GM10266 (cell line): ENCODE measurements at regions not wholly inside any gene's neighbourhood (a gene's known extent, or its start where the extent isn't known, plus 50 kb on each side); places are given as distances from the start of the nearest gene placed in this dataset.

ENCODE experiments used
- DNase-seq: peaks from one replicate; pipeline ENCODE4 v3.0.0; 2012; ENCODE audit errors: extremely low spot score
- CTCF ChIP-seq: IDR thresholded peaks from 2 replicates; pipeline ENCODE4 v1.5.1; 2012; ENCODE audit warnings: mild to moderate bottlenecking, low read depth; ENCODE audit not compliant: control insufficient read depth, insufficient read depth; ENCODE audit errors: missing control alignments

- DNase-seq = no peak
- no peak for TF ChIP-seq CTCF
Observed at GRCh38 chr3:7865611-7866010, 636.0 kb upstream of the LMCD1 start.

- no peak for TF ChIP-seq CTCF
- no peak for DNase-seq
Observed at GRCh38 chr3:7867587-7867986, 634.0 kb upstream of the LMCD1 start.

- no peak for TF ChIP-seq CTCF
- no peak for DNase-seq
Observed at GRCh38 chr3:7871003-7871560, 630.5 kb upstream of the LMCD1 start.

- TF ChIP-seq CTCF = no peak
- no peak for DNase-seq
Observed at GRCh38 chr3:7874116-7874515, 627.5 kb upstream of the LMCD1 start.

- no peak for DNase-seq
Observed at GRCh38 chr3:7875925-7876324, 625.7 kb upstream of the LMCD1 start.

GRCh38 chr3:7876741-7877297 is 624.8 kb upstream of the LMCD1 start:
- no peak for DNase-seq
- no peak for TF ChIP-seq CTCF

More at GRCh38 chr3:7875925-7876324, 625.7 kb upstream of the LMCD1 start:
- no peak for TF ChIP-seq CTCF

- DNase-seq = no peak
- TF ChIP-seq CTCF = no peak
Observed at GRCh38 chr3:7877312-7877711, 624.3 kb upstream of the LMCD1 start.
